ENCODE measurements at regions not wholly inside any gene's neighbourhood (a gene's known extent, or its start where the extent isn't known, plus 50 kb on each side); places are given as distances from the start of the nearest gene placed in this dataset.
"Not testable (repeated sequence)": the region's sequence is repeated elsewhere in the genome, so short reads cannot be mapped to it uniquely, and the experiment has no call there.

- TF ChIP-seq SPI1 (IDR thresholded peaks at IDR 0.05; ENCODE audit: borderline replicate concordance, low read depth) (no peak), POLR2AphosphoS5 (IDR thresholded peaks at IDR 0.05; ENCODE audit: low read depth) (no peak), CTCF (IDR thresholded peaks at IDR 0.05; ENCODE audit: insufficient read depth, low read length) (no peak), GABPA (IDR thresholded peaks at IDR 0.05; ENCODE audit: low read depth) (no peak), REST (IDR thresholded peaks at IDR 0.05; ENCODE audit: insufficient replicate concordance, low read depth) (no peak)
- no peak for DNase-seq (ENCODE audit: low read depth in 1 of 2, low spot score in 1 of 2)
- Histone ChIP-seq H3K27ac (replicated peaks) (no peak overlapping the region), H3K4me3 (replicated peaks; ENCODE audit: insufficient read depth, low read length) (no peak overlapping the region), H3K27me3 (ENCODE audit: insufficient read depth, poor library complexity, severe bottlenecking) (no peaks in the 10 kb centered on the region)
These were observed 130.0 kb downstream of the RFPL4B start for GRCh38 chr6:112477125-112477524.

GRCh38 chr6:112478036-112478435 is 130.9 kb downstream of the RFPL4B start:
- no peak for TF ChIP-seq POLR2AphosphoS5 (IDR thresholded peaks at IDR 0.05; ENCODE audit: low read depth)
- no peak for TF ChIP-seq CTCF (IDR thresholded peaks at IDR 0.05; ENCODE audit: insufficient read depth, low read length)
- no peak for TF ChIP-seq SPI1 (IDR thresholded peaks at IDR 0.05; ENCODE audit: borderline replicate concordance, low read depth)
- no peak for TF ChIP-seq REST (IDR thresholded peaks at IDR 0.05; ENCODE audit: insufficient replicate concordance, low read depth)
- no peak for TF ChIP-seq GABPA (IDR thresholded peaks at IDR 0.05; ENCODE audit: low read depth)
- Histone ChIP-seq H3K4me3 (replicated peaks; ENCODE audit: insufficient read depth, low read length) (no peak overlapping the region), H3K27me3 (ENCODE audit: insufficient read depth, poor library complexity, severe bottlenecking) (no peaks in the 10 kb centered on the region), H3K27ac (replicated peaks) (no peak overlapping the region)
- no peak for DNase-seq (ENCODE audit: low read depth in 1 of 2, low spot score in 1 of 2)

- H3K27ac ChIP-seq (replicated peaks); H3K27me3 ChIP-seq (ENCODE audit: insufficient read depth, poor library complexity, severe bottlenecking); H3K4me3 ChIP-seq (replicated peaks; ENCODE audit: insufficient read depth, low read length); DNase-seq (ENCODE audit: low read depth in 1 of 2, low spot score in 1 of 2): not testable (repeated sequence)
These were observed 132.8 kb downstream of the RFPL4B start for GRCh38 chr6:112479975-112480374.

- no peak for DNase-seq (ENCODE audit: low read depth in 1 of 2, low spot score in 1 of 2)
- Histone ChIP-seq H3K4me3 (replicated peaks; ENCODE audit: insufficient read depth, low read length) (no peak overlapping the region), H3K27me3 (ENCODE audit: insufficient read depth, poor library complexity, severe bottlenecking) (no peaks in the 10 kb centered on the region), H3K27ac (replicated peaks) (no peak overlapping the region)
- TF ChIP-seq POLR2AphosphoS5 (IDR thresholded peaks at IDR 0.05; ENCODE audit: low read depth) (no peak), SPI1 (IDR thresholded peaks at IDR 0.05; ENCODE audit: borderline replicate concordance, low read depth) (no peak), CTCF (IDR thresholded peaks at IDR 0.05; ENCODE audit: insufficient read depth, low read length) (no peak), GABPA (IDR thresholded peaks at IDR 0.05; ENCODE audit: low read depth) (no peak), REST (IDR thresholded peaks at IDR 0.05; ENCODE audit: insufficient replicate concordance, low read depth) (no peak)
These were observed 133.4 kb downstream of the RFPL4B start for GRCh38 chr6:112480553-112480952.
